Cardiac fibroblast (primary cell): ENCODE measurements at regions not wholly inside any gene's neighbourhood (a gene's known extent, or its start where the extent isn't known, plus 50 kb on each side); places are given as distances from the start of the nearest gene placed in this dataset.

ENCODE experiments used
- DNase-seq, 2 donors: peaks; one replicate each; pipeline versions ENCODE4 v3.0.0 to v3.0.0-alpha.2; 2010; ENCODE audit warnings: low read depth in 2 of 2
- H3K4me3 ChIP-seq, 2 donors: replicated peaks in 1 of 2; 1 replicate in 1 of 2; 2 replicates in 1 of 2; pipeline ENCODE4 v1.5.1; 2011; ENCODE audit warnings: low read depth in 2 of 2, low read length in 2 of 2, mild to moderate bottlenecking in 2 of 2, moderate library complexity in 1 of 2
- CTCF ChIP-seq: IDR thresholded peaks from one replicate; pipeline ENCODE4 v1.5.1; 2011; ENCODE audit warnings: low read depth, mild to moderate bottlenecking, low read length, inconsistent platforms

- no peak overlapping the region for H3K4me3 ChIP-seq
- TF ChIP-seq CTCF = no peak
- DNase-seq = peak in 1 of 2 donors; percentile 10
Observed at GRCh38 chr15:67955252-67955651, 98.9 kb upstream of the PIAS1 start.

GRCh38 chr15:67957435-67958132, 96.5 kb upstream of the PIAS1 start:
- TF ChIP-seq CTCF = no peak
- DNase-seq = no peak
- H3K4me3 ChIP-seq = no peak overlapping the region

GRCh38 chr15:67967871-67968431, 86.2 kb upstream of the PIAS1 start:
- no peak for TF ChIP-seq CTCF
- peak overlapping the region; percentile 29 to 39 for H3K4me3 ChIP-seq
- DNase-seq = peak; percentile 46 to 78

GRCh38 chr15:67968564-67968963, 85.6 kb upstream of the PIAS1 start:
- H3K4me3 ChIP-seq = no peak overlapping the region
- no peak for DNase-seq
- no peak for TF ChIP-seq CTCF

- H3K4me3 ChIP-seq = no peak overlapping the region
- TF ChIP-seq CTCF = no peak
- no peak for DNase-seq
Observed at GRCh38 chr15:67968966-67969365, 85.1 kb upstream of the PIAS1 start.

- no peak overlapping the region for H3K4me3 ChIP-seq
- no peak for DNase-seq
- TF ChIP-seq CTCF = no peak
Observed at GRCh38 chr15:67969892-67970291, 84.2 kb upstream of the PIAS1 start.

GRCh38 chr15:67972377-67972776, 81.7 kb upstream of the PIAS1 start:
- no peak for TF ChIP-seq CTCF
- H3K4me3 ChIP-seq = no peak overlapping the region
- no peak for DNase-seq
